WTC11 (cell line): ENCODE measurements at regions not wholly inside any gene's neighbourhood (a gene's known extent, or its start where the extent isn't known, plus 50 kb on each side); places are given as distances from the start of the nearest gene placed in this dataset.

Source experiments
- ATAC-seq: fragments of 200-7000 bp; cut with Tn5 transposase; 2 replicates; pipeline ENCODE4 v1.10.0; 2021; ENCODE audit warnings: mild to moderate bottlenecking, moderate library complexity
- CTCF ChIA-PET: fragments of 300-600 bp; sonication (Branson Sonifier 250); formaldehyde crosslinking; loops from one replicate; lab custom pipeline; 2021; ENCODE audit warnings: antibody characterized with exemption; lab: Charles Lee
- POLR2A ChIA-PET: fragments of 350-600 bp; sonication (Branson Sonifier 250); formaldehyde crosslinking; loops from one replicate; lab custom pipeline; 2021; ENCODE audit warnings: antibody characterized with exemption; lab: Charles Lee
- DNase-seq: peaks from one replicate; pipeline ENCODE4 v3.0.0; 2021; ENCODE audit warnings: low spot score
- H3K27ac Mint-ChIP-seq: 2 replicates; pipeline ENCODE4 v1.8.0; 2021; ENCODE audit warnings: mixed read lengths
- H3K27me3 Mint-ChIP-seq: 2 replicates; pipeline ENCODE4 v1.8.0; 2021; ENCODE audit warnings: low read depth, mild to moderate bottlenecking, moderate library complexity, mixed read lengths
- H3K36me3 Mint-ChIP-seq: 2 replicates; pipeline ENCODE4 v1.8.0; 2021; ENCODE audit warnings: mixed read lengths
- H3K4me1 Mint-ChIP-seq: 2 replicates; pipeline ENCODE4 v1.8.0; 2022; ENCODE audit warnings: mixed read lengths
- H3K4me3 Mint-ChIP-seq: 2 replicates; pipeline ENCODE4 v1.8.0; 2021; ENCODE audit warnings: mild to moderate bottlenecking, moderate library complexity, mixed read lengths
- H3K9me3 Mint-ChIP-seq: 2 replicates; pipeline ENCODE4 v1.8.0; 2021; ENCODE audit warnings: mixed read lengths
- AR ChIP-seq: fragments of 250-450 bp; sonication (Bioruptor Pico); IDR thresholded peaks from 2 replicates; pipeline ENCODE4 v1.9.0; 2021; ENCODE audit warnings: mild to moderate bottlenecking
- ATF6 ChIP-seq: sonication (generic); formaldehyde crosslinking; IDR thresholded peaks from 2 replicates; pipeline ENCODE4 v1.8.1; 2023; ENCODE audit warnings: mild to moderate bottlenecking, missing genetic modification reagents
- ELF4 ChIP-seq: sonication (generic); formaldehyde crosslinking; IDR thresholded peaks from 2 replicates; pipeline ENCODE4 v1.8.1; 2022; ENCODE audit warnings: low read depth, mild to moderate bottlenecking, moderate library complexity, missing genetic modification reagents
- ETV6 ChIP-seq: sonication (generic); formaldehyde crosslinking; IDR thresholded peaks from 2 replicates; pipeline ENCODE4 v1.8.1; 2022; ENCODE audit warnings: mild to moderate bottlenecking, missing genetic modification reagents
- JUN ChIP-seq: sonication (generic); formaldehyde crosslinking; IDR thresholded peaks from 2 replicates; pipeline ENCODE4 v1.8.0; 2023; ENCODE audit warnings: mild to moderate bottlenecking, missing genetic modification reagents
- NFYB ChIP-seq: sonication (generic); formaldehyde crosslinking; conservative IDR thresholded peaks from 2 replicates; pipeline ENCODE4 v1.8.0; 2022; ENCODE audit warnings: low read depth, missing genetic modification reagents
- NR3C1 ChIP-seq: sonication (generic); formaldehyde crosslinking; conservative IDR thresholded peaks from 2 replicates; pipeline ENCODE4 v1.8.1; 2023; ENCODE audit warnings: low read depth, mild to moderate bottlenecking, missing genetic modification reagents
- SMAD3 ChIP-seq: sonication (generic); formaldehyde crosslinking; IDR thresholded peaks from 2 replicates; pipeline ENCODE4 v1.8.0; 2022; ENCODE audit warnings: missing genetic modification reagents, mild to moderate bottlenecking, borderline replicate concordance
- TCF7 ChIP-seq: sonication (generic); formaldehyde crosslinking; IDR thresholded peaks from 2 replicates; pipeline ENCODE4 v1.8.0; 2022; ENCODE audit warnings: mild to moderate bottlenecking, low read depth, missing genetic modification reagents, moderate library complexity
- ZNF121 ChIP-seq: sonication (generic); formaldehyde crosslinking; IDR thresholded peaks from 2 replicates; pipeline ENCODE4 v1.8.0; 2023; ENCODE audit warnings: missing genetic modification reagents
- ZNF219 ChIP-seq: sonication (generic); formaldehyde crosslinking; IDR thresholded peaks from 2 replicates; pipeline ENCODE4 v1.8.0; 2023; ENCODE audit warnings: missing genetic modification reagents, mild to moderate bottlenecking, borderline replicate concordance
- ZNF263 ChIP-seq: sonication (generic); formaldehyde crosslinking; IDR thresholded peaks from 2 replicates; pipeline ENCODE4 v1.8.1; 2022; ENCODE audit warnings: low read depth, mild to moderate bottlenecking, moderate library complexity, missing genetic modification reagents
- ZNF512 ChIP-seq: sonication (generic); formaldehyde crosslinking; IDR thresholded peaks from 2 replicates; pipeline ENCODE4 v1.8.1; 2022; ENCODE audit warnings: missing genetic modification reagents, borderline replicate concordance
- TF ChIP-seq, protein P1 (sequence below): sonication (generic); formaldehyde crosslinking; IDR thresholded peaks from 2 replicates; pipeline ENCODE4 v1.8.1; 2022; ENCODE audit warnings: low read depth, missing genetic modification reagents, borderline replicate concordance
- TF ChIP-seq, protein P2 (sequence below): sonication (generic); formaldehyde crosslinking; IDR thresholded peaks from 2 replicates; pipeline ENCODE4 v1.8.1; 2022; ENCODE audit warnings: mild to moderate bottlenecking, moderate library complexity, missing genetic modification reagents
- TF ChIP-seq, protein P3 (sequence below): fragments of 250-450 bp; sonication (Bioruptor Pico); conservative IDR thresholded peaks from 2 replicates; pipeline ENCODE4 v1.9.0; 2021; ENCODE audit warnings: mild to moderate bottlenecking
- TF ChIP-seq, protein P4 (sequence below): sonication (generic); formaldehyde crosslinking; IDR thresholded peaks from 2 replicates; pipeline ENCODE4 v1.8.1; 2022; ENCODE audit warnings: low read depth, mild to moderate bottlenecking, moderate library complexity, missing genetic modification reagents, borderline replicate concordance

DNA sequence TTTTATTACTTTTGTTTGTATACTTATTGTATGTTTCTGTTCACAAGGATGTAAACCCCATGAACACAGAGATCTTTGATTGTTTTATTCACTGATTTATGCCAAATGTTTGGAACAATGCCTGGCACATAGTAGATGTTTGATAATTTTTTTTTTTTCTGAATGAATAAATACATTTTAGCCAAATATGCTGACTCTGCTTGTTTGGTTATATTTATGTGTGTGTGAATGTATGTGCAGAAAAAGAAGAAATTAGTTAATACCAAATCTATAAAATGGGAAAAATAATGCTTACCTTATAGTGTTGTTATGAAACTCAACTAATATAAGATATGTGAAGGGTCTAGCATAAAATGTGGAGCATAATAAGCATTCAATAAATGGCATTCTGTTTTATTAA is 203.9 kb downstream of the MDFIC start:
- CTCF ChIA-PET = no interaction called here
- 0 out of 2 replicates have a peak, but pooled peaks cover 6% of the 10 kb centered on the region for H3K9me3 Mint-ChIP-seq
- TF ChIP-seq TCF7 (CRISPR knock-in tag) = no peak
- no peak for TF ChIP-seq JUN (CRISPR knock-in tag)
- TF ChIP-seq ZNF219 (CRISPR knock-in tag) = no peak
- TF ChIP-seq, all 79 proteins: peak for 0
- H3K27me3 Mint-ChIP-seq = no peaks in the 10 kb centered on the region
- H3K4me1 Mint-ChIP-seq = no peaks in the 10 kb centered on the region
- ATAC-seq (no peak), DNase-seq (no peak)
- H3K27ac Mint-ChIP-seq = no peak overlapping the region
- no peaks in the 10 kb centered on the region for H3K36me3 Mint-ChIP-seq
- POLR2A ChIA-PET = no interaction called here
- H3K4me3 Mint-ChIP-seq = no peak overlapping the region

GRCh38 chr7:115125312-115125711 is 203.4 kb downstream of the MDFIC start:
- DNase-seq = no peak
- no peak; the same call in 1 of the 2 replicates for ATAC-seq
- no peak for TF ChIP-seq SMAD3 (CRISPR knock-in tag)
- Mint-ChIP-seq H3K36me3 (peaks cover under 1% of the 10 kb centered on the region; the same call in 1 of the 2 replicates), H3K27ac (no peak overlapping the region), H3K4me1 (no peaks in the 10 kb centered on the region), H3K4me3 (no peak overlapping the region), H3K9me3 (peaks cover 7% of the 10 kb centered on the region; the same call in 1 of the 2 replicates), H3K27me3 (no peaks in the 10 kb centered on the region)
- ChIA-PET CTCF (no interaction called here), POLR2A (no interaction called here)

DNA sequence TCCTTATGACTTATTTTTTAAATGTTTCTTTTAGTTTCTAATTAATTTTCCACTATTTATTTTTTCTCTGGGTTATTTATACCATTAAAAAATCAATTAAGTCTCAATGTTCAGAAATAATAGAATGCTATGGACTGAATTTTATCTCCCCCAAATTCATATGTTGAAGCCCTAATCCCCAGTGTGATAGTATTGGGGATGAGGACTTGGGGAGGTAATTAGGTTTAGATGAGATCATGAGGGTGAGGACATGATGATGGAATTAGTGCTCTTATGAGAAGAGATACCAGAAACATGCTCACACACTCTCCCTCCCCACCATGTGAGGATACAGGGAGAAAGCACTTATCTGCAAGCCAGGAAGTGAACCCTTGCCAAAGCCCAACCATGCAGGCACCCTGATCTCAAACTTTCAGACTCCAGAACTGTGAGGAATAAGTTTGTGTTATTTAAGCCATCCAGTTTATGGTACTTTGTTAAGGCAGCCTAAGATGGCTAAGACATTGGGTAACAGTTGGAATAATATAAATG is 202.6 kb downstream of the MDFIC start:
- no peaks in the 10 kb centered on the region for H3K27me3 Mint-ChIP-seq
- H3K9me3 Mint-ChIP-seq = peaks cover 11% of the 10 kb centered on the region; the same call in 1 of the 2 replicates
- H3K36me3 Mint-ChIP-seq = peaks cover 3% of the 10 kb centered on the region; the same call in 1 of the 2 replicates
- H3K27ac Mint-ChIP-seq = no peak overlapping the region
- POLR2A ChIA-PET = no interaction called here
- ATAC-seq (no peak), DNase-seq (no peak)
- CTCF ChIA-PET = no interaction called here
- H3K4me3 Mint-ChIP-seq = no peak overlapping the region
- no peaks in the 10 kb centered on the region for H3K4me1 Mint-ChIP-seq
- TF ChIP-seq ATF6 (CRISPR knock-in tag) (no peak), NR3C1 (CRISPR knock-in tag) (no peak), JUN (CRISPR knock-in tag) (no peak), NFYB (CRISPR knock-in tag) (no peak), AR (CRISPR knock-in tag) (no peak), ZNF512 (CRISPR knock-in tag) (no peak), ELF4 (CRISPR knock-in tag) (no peak), ETV6 (CRISPR knock-in tag) (no peak), ZNF263 (CRISPR knock-in tag) (no peak), ZNF121 (CRISPR knock-in tag) (no peak)
- TF ChIP-seq, protein P1, sequence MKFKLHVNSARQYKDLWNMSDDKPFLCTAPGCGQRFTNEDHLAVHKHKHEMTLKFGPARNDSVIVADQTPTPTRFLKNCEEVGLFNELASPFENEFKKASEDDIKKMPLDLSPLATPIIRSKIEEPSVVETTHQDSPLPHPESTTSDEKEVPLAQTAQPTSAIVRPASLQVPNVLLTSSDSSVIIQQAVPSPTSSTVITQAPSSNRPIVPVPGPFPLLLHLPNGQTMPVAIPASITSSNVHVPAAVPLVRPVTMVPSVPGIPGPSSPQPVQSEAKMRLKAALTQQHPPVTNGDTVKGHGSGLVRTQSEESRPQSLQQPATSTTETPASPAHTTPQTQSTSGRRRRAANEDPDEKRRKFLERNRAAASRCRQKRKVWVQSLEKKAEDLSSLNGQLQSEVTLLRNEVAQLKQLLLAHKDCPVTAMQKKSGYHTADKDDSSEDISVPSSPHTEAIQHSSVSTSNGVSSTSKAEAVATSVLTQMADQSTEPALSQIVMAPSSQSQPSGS = no peak
- TF ChIP-seq, protein P2, sequence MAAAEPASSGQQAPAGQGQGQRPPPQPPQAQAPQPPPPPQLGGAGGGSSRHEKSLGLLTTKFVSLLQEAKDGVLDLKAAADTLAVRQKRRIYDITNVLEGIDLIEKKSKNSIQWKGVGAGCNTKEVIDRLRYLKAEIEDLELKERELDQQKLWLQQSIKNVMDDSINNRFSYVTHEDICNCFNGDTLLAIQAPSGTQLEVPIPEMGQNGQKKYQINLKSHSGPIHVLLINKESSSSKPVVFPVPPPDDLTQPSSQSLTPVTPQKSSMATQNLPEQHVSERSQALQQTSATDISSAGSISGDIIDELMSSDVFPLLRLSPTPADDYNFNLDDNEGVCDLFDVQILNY = no peak
- TF ChIP-seq, protein P3, sequence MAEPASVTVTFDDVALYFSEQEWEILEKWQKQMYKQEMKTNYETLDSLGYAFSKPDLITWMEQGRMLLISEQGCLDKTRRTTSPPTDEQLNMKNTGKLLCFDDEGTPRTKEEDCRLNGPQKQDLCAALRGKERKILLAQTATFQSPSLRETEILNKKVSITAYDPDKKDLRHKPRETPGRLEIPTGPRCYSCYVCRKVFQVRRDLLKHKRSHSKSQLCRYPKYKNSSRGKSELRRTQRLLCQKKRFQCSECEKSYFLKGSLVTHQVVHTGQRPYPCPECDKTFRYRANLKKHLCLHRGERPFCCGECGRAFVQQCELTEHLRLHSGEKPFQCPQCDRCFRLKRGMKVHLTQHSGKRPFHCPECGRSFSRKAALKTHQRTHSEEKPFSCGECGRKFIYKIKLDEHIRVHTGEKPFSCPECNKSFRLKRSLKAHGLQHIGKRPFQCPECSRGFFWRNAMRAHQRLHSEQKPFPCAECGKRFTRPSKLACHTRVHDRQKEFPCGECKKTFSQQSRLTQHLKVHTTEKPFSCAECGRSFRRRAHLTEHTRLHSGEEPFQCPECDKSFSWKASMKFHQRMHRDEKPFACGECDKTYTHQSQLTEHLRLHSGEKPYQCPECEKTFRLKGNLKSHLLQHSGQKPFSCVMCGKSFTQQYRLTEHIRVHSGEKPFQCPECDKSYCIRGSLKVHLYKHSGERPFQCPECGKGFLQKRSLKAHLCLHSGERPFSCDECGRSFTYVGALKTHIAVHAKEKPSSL (CRISPR knock-in tag) = no peak
- TF ChIP-seq, protein P4, sequence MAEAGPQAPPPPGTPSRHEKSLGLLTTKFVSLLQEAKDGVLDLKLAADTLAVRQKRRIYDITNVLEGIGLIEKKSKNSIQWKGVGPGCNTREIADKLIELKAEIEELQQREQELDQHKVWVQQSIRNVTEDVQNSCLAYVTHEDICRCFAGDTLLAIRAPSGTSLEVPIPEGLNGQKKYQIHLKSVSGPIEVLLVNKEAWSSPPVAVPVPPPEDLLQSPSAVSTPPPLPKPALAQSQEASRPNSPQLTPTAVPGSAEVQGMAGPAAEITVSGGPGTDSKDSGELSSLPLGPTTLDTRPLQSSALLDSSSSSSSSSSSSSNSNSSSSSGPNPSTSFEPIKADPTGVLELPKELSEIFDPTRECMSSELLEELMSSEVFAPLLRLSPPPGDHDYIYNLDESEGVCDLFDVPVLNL (CRISPR knock-in tag) = no peak
